ENCODE measurements at regions not wholly inside any gene's neighbourhood (a gene's known extent, or its start where the extent isn't known, plus 50 kb on each side); places are given as distances from the start of the nearest gene placed in this dataset.

DNA sequence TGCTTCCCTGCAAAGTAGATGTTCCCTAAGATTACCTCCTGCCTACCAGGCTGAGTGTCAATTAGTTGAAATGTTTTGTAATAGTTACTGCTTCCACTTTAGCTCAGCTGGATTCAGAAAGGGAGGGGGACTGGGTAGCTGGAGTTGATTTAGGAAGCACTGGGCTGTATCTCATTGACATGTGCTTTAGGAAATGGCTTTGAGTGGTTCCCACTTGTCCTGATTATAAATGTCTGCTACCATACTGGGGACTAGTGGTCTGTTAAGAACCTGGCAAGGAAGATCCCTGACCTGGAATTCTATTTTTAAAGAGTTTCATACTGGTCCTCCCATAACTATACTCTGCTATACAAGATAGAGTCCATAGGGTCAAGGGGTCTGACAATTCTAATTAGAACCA, 363.9 kb upstream of the PPP1R2C start:
- H3K4me1 ChIP-seq (ENCODE audit: control insufficient read depth, insufficient read depth, low read length) = no peaks in the 10 kb centered on the region
- H3K36me3 ChIP-seq (ENCODE audit: control insufficient read depth, insufficient read depth, low read length, severe bottlenecking) = no peaks in the 10 kb centered on the region
- H3K9me3 ChIP-seq (ENCODE audit: control insufficient read depth, low read length) = no peaks in the 10 kb centered on the region
- H3K27me3 ChIP-seq (replicated peaks; ENCODE audit: control insufficient read depth, insufficient read depth, low read length) = peaks cover under 1% of the 10 kb centered on the region
- DNase-seq (ENCODE audit: low read depth) = no peak
- no peak overlapping the region for H3K4me3 ChIP-seq (ENCODE audit: low read length)
- no peak overlapping the region for H3K9ac ChIP-seq (ENCODE audit: low read length)

- Histone ChIP-seq H3K9me3 (ENCODE audit: control insufficient read depth, low read length) (no peaks in the 10 kb centered on the region), H3K9ac (ENCODE audit: low read length) (no peak overlapping the region), H3K27me3 (replicated peaks; ENCODE audit: control insufficient read depth, insufficient read depth, low read length) (peaks cover 18% of the 10 kb centered on the region), H3K36me3 (ENCODE audit: control insufficient read depth, insufficient read depth, low read length, severe bottlenecking) (no peaks in the 10 kb centered on the region), H3K4me3 (ENCODE audit: low read length) (no peak overlapping the region), H3K4me1 (ENCODE audit: control insufficient read depth, insufficient read depth, low read length) (no peaks in the 10 kb centered on the region)
- DNase-seq (ENCODE audit: low read depth) = no peak
Measured at GRCh38 chrX:43148305-43148704, 370.3 kb upstream of the PPP1R2C start.

GRCh38 chrX:43165343-43165920, 387.5 kb upstream of the PPP1R2C start:
- Histone ChIP-seq H3K27me3 (replicated peaks; ENCODE audit: control insufficient read depth, insufficient read depth, low read length) (no peaks in the 10 kb centered on the region), H3K4me1 (ENCODE audit: control insufficient read depth, insufficient read depth, low read length) (no peaks in the 10 kb centered on the region), H3K4me3 (ENCODE audit: low read length) (no peak overlapping the region), H3K9me3 (ENCODE audit: control insufficient read depth, low read length) (peaks cover 5% of the 10 kb centered on the region), H3K9ac (ENCODE audit: low read length) (no peak overlapping the region), H3K36me3 (ENCODE audit: control insufficient read depth, insufficient read depth, low read length, severe bottlenecking) (no peaks in the 10 kb centered on the region)
- DNase-seq (ENCODE audit: low read depth) = no peak

DNA sequence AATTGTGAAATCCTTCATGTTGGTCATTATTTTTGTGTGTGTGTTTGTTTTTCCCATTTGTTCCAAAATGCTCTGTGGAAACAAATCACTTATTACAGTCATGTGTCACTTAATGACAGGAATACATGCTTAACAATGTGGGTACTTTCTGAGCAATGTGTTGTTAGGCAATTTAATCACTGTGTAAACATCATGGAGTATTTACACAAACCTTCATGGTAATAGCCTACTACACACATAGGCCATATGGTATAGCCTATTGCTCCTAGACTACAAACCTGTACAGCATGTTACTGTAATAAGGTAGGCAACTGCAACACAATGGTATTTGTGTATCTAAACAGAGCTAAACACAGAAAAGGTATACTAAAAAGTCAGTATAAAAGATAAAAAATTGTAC, 388.9 kb upstream of the PPP1R2C start:
- no peak overlapping the region for H3K9ac ChIP-seq (ENCODE audit: low read length)
- H3K4me1 ChIP-seq (ENCODE audit: control insufficient read depth, insufficient read depth, low read length) = no peaks in the 10 kb centered on the region
- no peak overlapping the region for H3K4me3 ChIP-seq (ENCODE audit: low read length)
- H3K36me3 ChIP-seq (ENCODE audit: control insufficient read depth, insufficient read depth, low read length, severe bottlenecking) = no peaks in the 10 kb centered on the region
- no peaks in the 10 kb centered on the region for H3K27me3 ChIP-seq (replicated peaks; ENCODE audit: control insufficient read depth, insufficient read depth, low read length)
- peaks cover 5% of the 10 kb centered on the region for H3K9me3 ChIP-seq (ENCODE audit: control insufficient read depth, low read length)
- no peak for DNase-seq (ENCODE audit: low read depth)

DNA sequence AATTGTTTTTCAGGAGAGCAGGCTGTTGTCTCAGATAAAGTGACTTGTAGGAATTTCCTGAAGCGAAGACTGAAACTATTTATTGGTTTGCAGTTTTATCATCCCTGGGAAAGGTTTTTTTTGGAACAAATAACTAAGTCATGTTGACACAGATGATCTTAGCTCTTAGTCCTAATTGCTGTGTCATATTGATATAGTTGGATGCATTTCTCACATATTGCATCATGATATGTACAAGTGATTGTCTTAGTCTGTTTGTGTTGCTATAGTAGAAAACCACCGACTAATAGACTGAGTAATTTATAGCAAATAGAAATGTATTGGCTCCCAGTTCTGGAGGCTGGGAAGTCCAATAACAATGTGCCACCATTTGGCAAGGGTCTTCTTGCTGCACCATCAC, 397.5 kb upstream of the PPP1R2C start:
- H3K9me3 ChIP-seq (ENCODE audit: control insufficient read depth, low read length) = peaks cover 8% of the 10 kb centered on the region
- no peak for DNase-seq (ENCODE audit: low read depth)
- no peak overlapping the region for H3K4me3 ChIP-seq (ENCODE audit: low read length)
- no peak overlapping the region for H3K9ac ChIP-seq (ENCODE audit: low read length)
- no peaks in the 10 kb centered on the region for H3K4me1 ChIP-seq (ENCODE audit: control insufficient read depth, insufficient read depth, low read length)
- H3K27me3 ChIP-seq (replicated peaks; ENCODE audit: control insufficient read depth, insufficient read depth, low read length) = no peaks in the 10 kb centered on the region
- H3K36me3 ChIP-seq (ENCODE audit: control insufficient read depth, insufficient read depth, low read length, severe bottlenecking) = no peaks in the 10 kb centered on the region

DNA sequence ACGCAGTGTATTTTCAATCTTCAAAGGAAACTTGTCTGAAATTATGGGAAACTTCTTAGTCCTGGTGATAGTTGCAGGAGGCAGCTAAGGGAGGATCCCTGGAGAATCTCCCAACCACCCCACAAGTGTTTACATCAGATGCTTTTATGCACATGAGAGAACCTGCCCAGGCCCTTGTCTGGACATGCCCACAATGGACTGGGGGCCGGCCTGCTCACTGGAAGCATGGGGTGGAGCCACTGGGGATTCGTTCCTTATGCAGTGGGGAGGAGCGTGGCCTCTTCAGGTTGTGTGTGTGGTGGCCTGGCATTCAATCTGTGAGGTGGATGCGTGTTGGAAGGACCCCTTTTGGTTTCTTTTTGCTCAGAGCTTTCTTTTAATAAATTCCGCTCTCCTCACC, 398.7 kb upstream of the PPP1R2C start:
- H3K9me3 ChIP-seq (ENCODE audit: control insufficient read depth, low read length) = peaks cover 8% of the 10 kb centered on the region
- no peak for DNase-seq (ENCODE audit: low read depth)
- H3K4me3 ChIP-seq (ENCODE audit: low read length) = no peak overlapping the region
- no peaks in the 10 kb centered on the region for H3K27me3 ChIP-seq (replicated peaks; ENCODE audit: control insufficient read depth, insufficient read depth, low read length)
- H3K4me1 ChIP-seq (ENCODE audit: control insufficient read depth, insufficient read depth, low read length) = no peaks in the 10 kb centered on the region
- no peaks in the 10 kb centered on the region for H3K36me3 ChIP-seq (ENCODE audit: control insufficient read depth, insufficient read depth, low read length, severe bottlenecking)
- no peak overlapping the region for H3K9ac ChIP-seq (ENCODE audit: low read length)

GRCh38 chrX:43188296-43188695, 410.3 kb upstream of the PPP1R2C start:
- Histone ChIP-seq H3K4me1 (ENCODE audit: control insufficient read depth, insufficient read depth, low read length) (no peaks in the 10 kb centered on the region), H3K36me3 (ENCODE audit: control insufficient read depth, insufficient read depth, low read length, severe bottlenecking) (no peaks in the 10 kb centered on the region), H3K4me3 (ENCODE audit: low read length) (no peak overlapping the region), H3K9ac (ENCODE audit: low read length) (no peak overlapping the region), H3K27me3 (replicated peaks; ENCODE audit: control insufficient read depth, insufficient read depth, low read length) (no peaks in the 10 kb centered on the region), H3K9me3 (ENCODE audit: control insufficient read depth, low read length) (no peaks in the 10 kb centered on the region)
- DNase-seq (ENCODE audit: low read depth) = no peak

DNA sequence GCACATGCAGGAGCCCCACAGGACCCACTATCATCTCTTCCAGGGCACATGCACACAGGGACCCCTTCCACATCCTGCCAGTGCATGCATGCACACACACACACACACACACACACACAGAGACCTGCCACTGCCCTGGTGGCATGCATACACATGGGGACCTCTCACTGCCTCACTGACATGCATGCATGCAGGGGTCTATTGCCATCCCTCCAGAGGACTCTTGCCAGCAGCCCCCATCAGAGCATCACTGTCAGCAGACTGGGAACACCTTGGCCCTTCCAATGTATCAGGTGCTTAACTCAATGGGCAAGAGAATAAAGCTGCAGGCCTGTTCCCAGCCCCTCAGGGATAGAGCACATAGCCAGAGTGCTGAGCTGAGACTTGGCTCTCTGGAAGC, 433.6 kb upstream of the PPP1R2C start:
- Histone ChIP-seq H3K27me3 (replicated peaks; ENCODE audit: control insufficient read depth, insufficient read depth, low read length) (no peaks in the 10 kb centered on the region), H3K4me1 (ENCODE audit: control insufficient read depth, insufficient read depth, low read length) (no peaks in the 10 kb centered on the region), H3K36me3 (ENCODE audit: control insufficient read depth, insufficient read depth, low read length, severe bottlenecking) (no peaks in the 10 kb centered on the region), H3K9ac (ENCODE audit: low read length) (no peak overlapping the region), H3K9me3 (ENCODE audit: control insufficient read depth, low read length) (peaks cover 35% of the 10 kb centered on the region), H3K4me3 (ENCODE audit: low read length) (no peak overlapping the region)
- no peak for DNase-seq (ENCODE audit: low read depth)

- Histone ChIP-seq H3K4me1 (ENCODE audit: control insufficient read depth, insufficient read depth, low read length) (no peaks in the 10 kb centered on the region), H3K27me3 (replicated peaks; ENCODE audit: control insufficient read depth, insufficient read depth, low read length) (no peaks in the 10 kb centered on the region)
- DNase-seq (ENCODE audit: low read depth) = no peak
Measured at GRCh38 chrX:43218198-43218597, 437.9 kb upstream of the MAOA start.

GRCh38 chrX:43224496-43224895, 431.6 kb upstream of the MAOA start:
- DNase-seq (ENCODE audit: low read depth) = no peak
- no peaks in the 10 kb centered on the region for H3K4me1 ChIP-seq (ENCODE audit: control insufficient read depth, insufficient read depth, low read length)
- peaks cover 6% of the 10 kb centered on the region for H3K27me3 ChIP-seq (replicated peaks; ENCODE audit: control insufficient read depth, insufficient read depth, low read length)
- no peak overlapping the region for H3K4me3 ChIP-seq (ENCODE audit: low read length)
- H3K9me3 ChIP-seq (ENCODE audit: control insufficient read depth, low read length) = no peaks in the 10 kb centered on the region
- H3K36me3 ChIP-seq (ENCODE audit: control insufficient read depth, insufficient read depth, low read length, severe bottlenecking) = no peaks in the 10 kb centered on the region
- no peak overlapping the region for H3K9ac ChIP-seq (ENCODE audit: low read length)

More at GRCh38 chrX:43218198-43218597, 437.9 kb upstream of the MAOA start:
- no peaks in the 10 kb centered on the region for H3K36me3 ChIP-seq (ENCODE audit: control insufficient read depth, insufficient read depth, low read length, severe bottlenecking)
- H3K9ac ChIP-seq (ENCODE audit: low read length) = no peak overlapping the region
- H3K4me3 ChIP-seq (ENCODE audit: low read length) = no peak overlapping the region
- peaks cover 25% of the 10 kb centered on the region for H3K9me3 ChIP-seq (ENCODE audit: control insufficient read depth, low read length)

- Histone ChIP-seq H3K27me3 (replicated peaks; ENCODE audit: control insufficient read depth, insufficient read depth, low read length) (peaks cover 6% of the 10 kb centered on the region), H3K4me3 (ENCODE audit: low read length) (no peak overlapping the region), H3K9ac (ENCODE audit: low read length) (no peak overlapping the region), H3K36me3 (ENCODE audit: control insufficient read depth, insufficient read depth, low read length, severe bottlenecking) (no peaks in the 10 kb centered on the region), H3K9me3 (ENCODE audit: control insufficient read depth, low read length) (no peaks in the 10 kb centered on the region), H3K4me1 (ENCODE audit: control insufficient read depth, insufficient read depth, low read length) (no peaks in the 10 kb centered on the region)
- no peak for DNase-seq (ENCODE audit: low read depth)
Measured at GRCh38 chrX:43225626-43226328, 430.3 kb upstream of the MAOA start.

Measured in adipocyte (in vitro differentiated cells).